PC-3 (cell line): ENCODE measurements at regions not wholly inside any gene's neighbourhood (a gene's known extent, or its start where the extent isn't known, plus 50 kb on each side); places are given as distances from the start of the nearest gene placed in this dataset.

Source experiments
- ATAC-seq: fragments of 200-7000 bp; cut with Tn5 transposase; 2 replicates; pipeline ENCODE4 v1.9.1; 2020; ENCODE audit warnings: mild to moderate bottlenecking, moderate library complexity
- BruUV-seq: library from RNA; stranded (reverse); fragments of 400-500 nt; replicated peaks from 2 replicates; lab custom pipeline; 2021; lab: Mats Ljungman, UMichigan
- CTCF ChIA-PET: fragments of 300-600 bp; sonication (Branson Sonifier 250); formaldehyde crosslinking; loops from one replicate; lab custom pipeline; 2022; ENCODE audit warnings: antibody characterized with exemption; lab: Charles Lee
- POLR2A ChIA-PET: fragments of 300-600 bp; sonication (Branson Sonifier 250); formaldehyde crosslinking; loops from one replicate; lab custom pipeline; 2022; ENCODE audit warnings: antibody characterized with exemption; ENCODE audit not compliant: unreplicated experiment; lab: Charles Lee
- DNase-seq: peaks from one replicate; pipeline ENCODE4 v3.0.0-alpha.2; 2015
- H2AFZ ChIP-seq: fragments of 300-600 bp; sonication (generic); 2 replicates; pipeline ENCODE4 v1.6.0; 2016; ENCODE audit warnings: antibody characterized with exemption, low read length
- H3F3A ChIP-seq: fragments of 300-600 bp; sonication (generic); one replicate; pipeline ENCODE4 v1.6.0; 2017; ENCODE audit warnings: antibody characterized with exemption, low read length, control low read depth, mild to moderate bottlenecking; ENCODE audit not compliant: unreplicated experiment
- H3K27ac ChIP-seq: fragments of 300-600 bp; sonication (generic); 2 replicates; pipeline ENCODE4 v1.5.1; 2016; ENCODE audit warnings: mild to moderate bottlenecking, low read length
- H3K27me3 ChIP-seq: fragments of 300-600 bp; sonication (generic); 2 replicates; pipeline ENCODE4 v1.6.1; 2016; ENCODE audit warnings: low read length, mixed read lengths
- H3K36me3 ChIP-seq: fragments of 300-600 bp; sonication (generic); 2 replicates; pipeline ENCODE4 v1.6.1; 2016; ENCODE audit warnings: low read depth, mixed run types, low read length, mixed read lengths
- H3K4me1 ChIP-seq: fragments of 300-600 bp; sonication (generic); 2 replicates; pipeline ENCODE4 v1.5.1; 2016; ENCODE audit warnings: low read length; ENCODE audit not compliant: insufficient read depth
- H3K4me2 ChIP-seq: fragments of 300-600 bp; sonication (generic); 2 replicates; pipeline ENCODE4 v1.6.0; 2016; ENCODE audit warnings: low read length
- H3K4me3 ChIP-seq: fragments of 300-600 bp; sonication (generic); 2 replicates; pipeline ENCODE4 v1.5.1; 2016; ENCODE audit warnings: mild to moderate bottlenecking, low read length, mixed read lengths
- H3K79me2 ChIP-seq: fragments of 300-600 bp; sonication (generic); 2 replicates; pipeline ENCODE4 v1.6.1; 2017; ENCODE audit warnings: low read length, mixed read lengths
- H3K9ac ChIP-seq: fragments of 300-600 bp; sonication (generic); 2 replicates; pipeline ENCODE4 v1.6.0; 2016; ENCODE audit warnings: mild to moderate bottlenecking, low read length
- H3K9me2 ChIP-seq: fragments of 300-600 bp; sonication (generic); replicated peaks from 2 replicates; pipeline ENCODE4 v1.6.1; 2016; ENCODE audit warnings: mixed run types, low read length, mixed read lengths
- H3K9me3 ChIP-seq: fragments of 300-600 bp; sonication (generic); 2 replicates; pipeline ENCODE4 v1.6.1; 2016; ENCODE audit warnings: low read length, mixed read lengths
- H4K20me1 ChIP-seq: fragments of 300-600 bp; sonication (generic); 2 replicates; pipeline ENCODE4 v1.6.1; 2016; ENCODE audit warnings: low read length, mixed read lengths
- CTCF ChIP-seq: fragments of 300-600 bp; sonication (generic); conservative IDR thresholded peaks from 2 replicates; pipeline ENCODE4 v1.5.1; 2017; ENCODE audit warnings: antibody characterized with exemption, low read depth, mild to moderate bottlenecking, low read length
- EZH2 ChIP-seq: fragments of 300-600 bp; sonication (generic); IDR thresholded peaks from one replicate; pipeline ENCODE4 v1.6.1; 2017; ENCODE audit warnings: antibody characterized with exemption, mild to moderate bottlenecking, low read length; ENCODE audit not compliant: unreplicated experiment
- EZH2phosphoT487 ChIP-seq: fragments of 300-600 bp; sonication (generic); IDR thresholded peaks from 2 replicates; pipeline ENCODE4 v1.6.1; 2018; ENCODE audit warnings: mild to moderate bottlenecking, antibody characterized with exemption, low read length, borderline replicate concordance
- intact Hi-C: fragments of 100-400 bp; cut with micrococcal nuclease; formaldehyde crosslinking; loops from 2 replicates; pipeline ENCODE4 v1.9.0; 2023

GRCh38 chr4:187798385-187798784 is 197.2 kb upstream of the ZFP42 start:
- Histone ChIP-seq H3K79me2 (no peaks in the 10 kb centered on the region), H4K20me1 (no peaks in the 10 kb centered on the region), H3K27ac (no peak overlapping the region), H3K9me3 (no peaks in the 10 kb centered on the region), H3K27me3 (no peaks in the 10 kb centered on the region), H3F3A (no peaks in the 10 kb centered on the region), H3K9ac (no peak overlapping the region), H2AFZ (no peak overlapping the region), H3K4me2 (no peak overlapping the region), H3K9me2 (no peaks in the 10 kb centered on the region), H3K4me3 (no peak overlapping the region), H3K4me1 (no peaks in the 10 kb centered on the region), H3K36me3 (no peaks in the 10 kb centered on the region)
- ATAC-seq (no peak), DNase-seq (no peak)
- CTCF ChIA-PET, result no interaction called here
- intact Hi-C loops, result no loop called here
- POLR2A ChIA-PET, result no interaction called here
- TF ChIP-seq EZH2phosphoT487 (no peak), CTCF (no peak), EZH2 (no peak)
- no TSS peak for BruUV-seq

- ATAC-seq, result no peak
- intact Hi-C loops, result no loop called here
- TF ChIP-seq EZH2phosphoT487 (no peak), EZH2 (no peak), CTCF (no peak)
- no peaks in the 10 kb centered on the region for H3K79me2 ChIP-seq
- ChIA-PET CTCF (no interaction called here), POLR2A (no interaction called here)
- H3K36me3 ChIP-seq, result no peaks in the 10 kb centered on the region
- H3K9me2 ChIP-seq, result no peaks in the 10 kb centered on the region
- no peak overlapping the region for H3K4me3 ChIP-seq
- H3K9ac ChIP-seq, result no peak overlapping the region
- H3K27me3 ChIP-seq, result no peaks in the 10 kb centered on the region
- no peaks in the 10 kb centered on the region for H3K9me3 ChIP-seq
- no TSS peak for BruUV-seq
- H4K20me1 ChIP-seq, result no peaks in the 10 kb centered on the region
- DNase-seq, result no peak
- no peaks in the 10 kb centered on the region for H3F3A ChIP-seq
- no peaks in the 10 kb centered on the region for H3K4me1 ChIP-seq
- H3K27ac ChIP-seq, result no peak overlapping the region
- H3K4me2 ChIP-seq, result no peak overlapping the region
- no peak overlapping the region for H2AFZ ChIP-seq
These were observed 195.8 kb upstream of the ZFP42 start for GRCh38 chr4:187799735-187800134.

- POLR2A ChIA-PET, result no interaction called here
These were observed 184.0 kb upstream of the ZFP42 start for GRCh38 chr4:187811591-187811990.

More at GRCh38 chr4:187811591-187811990, 184.0 kb upstream of the ZFP42 start:
- no peaks in the 10 kb centered on the region for H3K79me2 ChIP-seq
- H3K4me1 ChIP-seq, result no peaks in the 10 kb centered on the region
- H3K36me3 ChIP-seq, result no peaks in the 10 kb centered on the region
- no peak overlapping the region for H3K9ac ChIP-seq
- no peaks in the 10 kb centered on the region for H3K9me3 ChIP-seq
- ATAC-seq (no peak), DNase-seq (no peak)
- H3K4me3 ChIP-seq, result no peak overlapping the region
- CTCF ChIA-PET, result no interaction called here
- H4K20me1 ChIP-seq, result no peaks in the 10 kb centered on the region
- no peaks in the 10 kb centered on the region for H3K9me2 ChIP-seq
- TF ChIP-seq CTCF (no peak), EZH2phosphoT487 (no peak), EZH2 (no peak)
- intact Hi-C loops, result no loop called here
- H3K27ac ChIP-seq, result no peak overlapping the region
- no peaks in the 10 kb centered on the region for H3K27me3 ChIP-seq
- H3K4me2 ChIP-seq, result no peak overlapping the region
- no TSS peak for BruUV-seq
- H3F3A ChIP-seq, result no peaks in the 10 kb centered on the region
- no peak overlapping the region for H2AFZ ChIP-seq
